ENCODE measurements at regions not wholly inside any gene's neighbourhood (a gene's known extent, or its start where the extent isn't known, plus 50 kb on each side); places are given as distances from the start of the nearest gene placed in this dataset.

DNA sequence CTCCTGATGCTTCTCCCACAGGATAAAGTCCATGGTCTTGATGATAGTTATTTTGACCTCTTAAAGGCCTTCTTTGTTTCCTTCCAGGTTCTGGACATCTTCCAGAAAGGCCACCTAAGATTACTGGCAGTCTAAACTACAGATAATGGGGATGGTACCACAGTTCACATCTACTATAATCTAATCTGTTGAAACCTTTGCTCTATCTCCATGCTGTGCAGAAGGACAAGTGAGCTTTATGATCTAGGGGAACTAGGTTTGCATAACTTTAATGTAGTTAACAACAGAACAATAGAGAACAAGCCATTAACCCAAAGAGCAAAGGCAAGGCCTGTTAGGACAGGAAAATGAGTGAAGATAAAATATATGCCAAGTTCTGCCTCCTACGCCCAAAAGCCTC is 103.9 kb upstream of the KLHL13 start:
- no peak for DNase-seq (ENCODE audit: low spot score)
- Histone ChIP-seq H3K4me1 (no peaks in the 10 kb centered on the region), H3K27ac (no peak overlapping the region), H3K4me3 (no peak overlapping the region), H3K27me3 (no peaks in the 10 kb centered on the region), H3K9me3 (no peaks in the 10 kb centered on the region), H3K36me3 (no peaks in the 10 kb centered on the region)
- TF ChIP-seq, protein P1, sequence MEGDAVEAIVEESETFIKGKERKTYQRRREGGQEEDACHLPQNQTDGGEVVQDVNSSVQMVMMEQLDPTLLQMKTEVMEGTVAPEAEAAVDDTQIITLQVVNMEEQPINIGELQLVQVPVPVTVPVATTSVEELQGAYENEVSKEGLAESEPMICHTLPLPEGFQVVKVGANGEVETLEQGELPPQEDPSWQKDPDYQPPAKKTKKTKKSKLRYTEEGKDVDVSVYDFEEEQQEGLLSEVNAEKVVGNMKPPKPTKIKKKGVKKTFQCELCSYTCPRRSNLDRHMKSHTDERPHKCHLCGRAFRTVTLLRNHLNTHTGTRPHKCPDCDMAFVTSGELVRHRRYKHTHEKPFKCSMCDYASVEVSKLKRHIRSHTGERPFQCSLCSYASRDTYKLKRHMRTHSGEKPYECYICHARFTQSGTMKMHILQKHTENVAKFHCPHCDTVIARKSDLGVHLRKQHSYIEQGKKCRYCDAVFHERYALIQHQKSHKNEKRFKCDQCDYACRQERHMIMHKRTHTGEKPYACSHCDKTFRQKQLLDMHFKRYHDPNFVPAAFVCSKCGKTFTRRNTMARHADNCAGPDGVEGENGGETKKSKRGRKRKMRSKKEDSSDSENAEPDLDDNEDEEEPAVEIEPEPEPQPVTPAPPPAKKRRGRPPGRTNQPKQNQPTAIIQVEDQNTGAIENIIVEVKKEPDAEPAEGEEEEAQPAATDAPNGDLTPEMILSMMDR (IDR thresholded peaks at IDR 0.05): no peak

DNA sequence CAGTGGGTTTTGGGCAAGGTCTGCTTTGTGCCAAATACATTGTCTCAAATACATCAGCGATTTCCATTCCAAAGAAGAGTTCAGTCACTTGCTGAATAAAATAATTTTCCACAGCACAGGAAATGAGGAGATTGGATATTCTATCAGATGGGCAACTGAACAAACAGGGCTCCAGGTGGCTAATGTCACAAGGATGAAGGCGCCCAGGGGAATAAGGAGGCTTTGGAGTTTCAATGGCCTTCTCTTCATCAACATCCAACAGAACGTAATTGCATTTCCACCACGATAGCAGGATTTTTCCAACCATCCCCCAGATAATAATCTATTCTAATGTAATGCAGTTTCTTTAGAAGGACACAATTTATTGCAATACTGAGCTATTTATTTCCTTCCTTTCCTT is 104.7 kb upstream of the KLHL13 start:
- no peaks in the 10 kb centered on the region for H3K4me1 ChIP-seq
- H3K36me3 ChIP-seq: no peaks in the 10 kb centered on the region
- H3K4me3 ChIP-seq: no peak overlapping the region
- no peak for DNase-seq (ENCODE audit: low spot score)
- H3K27ac ChIP-seq: no peak overlapping the region
- no peaks in the 10 kb centered on the region for H3K27me3 ChIP-seq
- H3K9me3 ChIP-seq: no peaks in the 10 kb centered on the region
- TF ChIP-seq, protein P1 (IDR thresholded peaks at IDR 0.05): no peak

DNA sequence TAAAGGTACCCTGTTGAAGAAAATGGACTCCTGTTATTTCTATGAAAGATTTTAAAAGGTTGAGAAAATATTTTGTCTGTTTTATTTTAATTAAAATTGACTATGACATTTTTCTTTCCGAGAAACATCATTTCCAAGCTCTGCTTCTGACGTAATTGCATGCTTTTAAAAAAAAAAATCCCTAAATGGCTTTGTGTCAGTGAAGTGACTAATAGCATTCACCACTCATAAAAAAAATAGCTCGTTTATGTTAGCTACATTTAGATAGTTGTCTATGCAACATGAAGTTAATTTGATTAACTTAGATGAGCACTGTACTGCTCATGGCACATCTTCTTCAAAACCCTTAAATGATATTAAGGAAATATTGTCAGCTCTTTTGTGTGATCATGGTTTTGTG is 105.1 kb upstream of the KLHL13 start:
- Histone ChIP-seq H3K4me3 (no peak overlapping the region), H3K27ac (no peak overlapping the region), H3K4me1 (no peaks in the 10 kb centered on the region), H3K27me3 (no peaks in the 10 kb centered on the region), H3K9me3 (no peaks in the 10 kb centered on the region), H3K36me3 (no peaks in the 10 kb centered on the region)
- no peak for DNase-seq (ENCODE audit: low spot score)
- TF ChIP-seq, protein P1 (IDR thresholded peaks at IDR 0.05): no peak

DNA sequence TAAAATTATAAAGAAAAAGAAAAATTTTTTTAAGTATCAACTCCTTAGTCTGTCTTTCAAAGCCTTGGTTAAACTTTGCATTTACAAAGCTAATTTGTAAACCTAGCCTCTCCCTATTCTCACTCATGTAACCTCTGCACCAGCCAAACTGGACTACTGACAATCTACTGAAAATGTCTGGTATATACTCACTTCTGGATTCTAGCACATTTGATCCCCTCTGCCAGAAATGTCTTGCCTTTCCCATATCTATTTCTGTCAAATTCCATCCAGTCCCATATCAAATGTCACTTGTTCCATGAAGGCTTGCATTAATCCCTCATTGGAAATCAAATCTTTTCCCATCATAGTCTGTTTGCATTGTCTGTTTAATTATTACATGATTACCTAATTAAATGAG is 105.8 kb upstream of the KLHL13 start:
- Histone ChIP-seq H3K4me3 (no peak overlapping the region), H3K27me3 (no peaks in the 10 kb centered on the region), H3K36me3 (no peaks in the 10 kb centered on the region), H3K4me1 (no peaks in the 10 kb centered on the region), H3K9me3 (no peaks in the 10 kb centered on the region), H3K27ac (no peak overlapping the region)
- DNase-seq (ENCODE audit: low spot score): no peak
- TF ChIP-seq, protein P1 (IDR thresholded peaks at IDR 0.05): no peak

DNA sequence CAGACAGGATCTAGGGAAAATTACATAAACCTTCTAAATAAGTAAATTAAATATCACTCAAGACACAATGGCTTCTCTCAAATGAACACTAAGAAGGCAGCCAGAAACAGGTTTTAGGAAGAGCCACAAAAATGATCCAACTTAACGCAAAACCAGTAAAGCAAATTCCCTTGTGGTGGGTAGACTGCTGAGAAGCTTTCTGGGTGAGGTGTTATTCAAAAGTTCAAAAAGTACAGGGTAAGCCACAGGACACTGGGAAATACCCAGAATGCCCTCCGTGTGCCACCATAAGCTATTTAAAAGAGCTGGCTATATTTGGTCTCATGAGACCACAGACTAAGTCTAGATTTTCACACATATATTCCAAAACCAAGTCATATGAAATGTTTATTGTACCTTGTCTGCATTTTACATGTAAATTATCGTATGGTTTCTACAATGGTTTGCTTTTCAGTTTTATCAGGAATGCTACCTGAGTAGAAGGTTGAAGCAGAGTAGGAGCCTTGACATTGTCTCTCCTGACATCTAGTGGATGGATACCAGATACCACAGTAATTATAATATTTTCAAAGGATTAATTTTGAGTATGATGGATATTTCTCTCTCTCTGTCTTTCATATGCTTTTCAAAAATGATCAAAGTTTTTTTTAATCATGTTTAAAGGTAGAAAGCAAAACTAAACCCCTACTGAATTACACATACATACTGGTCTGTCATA is 109.3 kb upstream of the KLHL13 start:
- Histone ChIP-seq H3K27me3 (no peaks in the 10 kb centered on the region), H3K27ac (no peak overlapping the region), H3K9me3 (no peaks in the 10 kb centered on the region), H3K36me3 (no peaks in the 10 kb centered on the region), H3K4me3 (no peak overlapping the region), H3K4me1 (no peaks in the 10 kb centered on the region)
- TF ChIP-seq, protein P1 (IDR thresholded peaks at IDR 0.05): peak in 1 of 2 donors; percentile 61
- DNase-seq (ENCODE audit: low spot score): no peak

DNA sequence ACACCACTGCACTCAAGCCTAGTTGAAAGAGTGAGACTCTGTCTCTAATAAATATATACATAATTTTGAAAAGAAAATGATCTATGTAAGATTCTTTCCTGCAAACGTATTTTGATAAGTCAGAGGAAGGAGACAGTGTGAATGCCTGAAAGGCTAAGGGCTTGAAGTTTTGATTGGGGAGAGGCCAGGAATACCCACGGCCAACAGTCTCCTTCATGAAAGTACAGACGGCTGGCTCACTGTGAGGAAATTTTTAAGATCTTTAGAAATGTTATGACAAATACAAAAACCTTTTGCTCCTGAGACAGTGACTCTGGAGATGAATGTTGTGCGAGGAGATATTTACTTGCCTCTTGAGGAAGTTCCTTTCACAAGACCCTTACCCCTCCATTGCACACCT is 111.4 kb upstream of the KLHL13 start:
- no peaks in the 10 kb centered on the region for H3K36me3 ChIP-seq
- no peak overlapping the region for H3K27ac ChIP-seq
- H3K9me3 ChIP-seq: no peaks in the 10 kb centered on the region
- no peak overlapping the region for H3K4me3 ChIP-seq
- no peaks in the 10 kb centered on the region for H3K27me3 ChIP-seq
- TF ChIP-seq, protein P1 (IDR thresholded peaks at IDR 0.05): no peak
- H3K4me1 ChIP-seq: no peaks in the 10 kb centered on the region
- no peak for DNase-seq (ENCODE audit: low spot score)
